HG03066 (cell line): ENCODE measurements at regions not wholly inside any gene's neighbourhood (a gene's known extent, or its start where the extent isn't known, plus 50 kb on each side); places are given as distances from the start of the nearest gene placed in this dataset.
A peak's percentile ranks its signal among the peaks of the same experiment; 100 is the strongest.

ENCODE experiments used
- ATAC-seq: cut with Tn5 transposase; IDR thresholded peaks from one replicate; pipeline ENCODE4 v1.9.1; 2021; ENCODE audit warnings: low read depth; ENCODE audit not compliant: unreplicated experiment

DNA sequence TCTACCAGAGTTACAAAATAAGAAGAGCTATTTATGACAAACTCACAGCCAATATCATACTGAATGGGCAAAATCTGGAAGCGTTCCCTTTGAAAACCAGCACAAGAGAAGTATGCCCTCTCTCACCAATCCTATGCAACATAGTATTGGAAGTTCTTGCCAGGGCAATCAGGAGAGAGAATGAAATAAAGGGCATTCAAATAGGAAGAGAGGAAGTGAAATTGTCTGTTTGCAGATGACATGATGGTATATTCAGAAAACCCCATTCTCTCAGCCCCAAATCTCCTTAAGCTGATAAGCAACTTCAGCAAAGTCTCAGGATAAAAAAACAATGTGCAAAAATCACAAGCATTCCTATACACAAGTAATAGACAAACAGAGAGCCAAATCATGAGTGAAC lies 1169.5 kb downstream of the AMY1C start:
- no peak for ATAC-seq

DNA sequence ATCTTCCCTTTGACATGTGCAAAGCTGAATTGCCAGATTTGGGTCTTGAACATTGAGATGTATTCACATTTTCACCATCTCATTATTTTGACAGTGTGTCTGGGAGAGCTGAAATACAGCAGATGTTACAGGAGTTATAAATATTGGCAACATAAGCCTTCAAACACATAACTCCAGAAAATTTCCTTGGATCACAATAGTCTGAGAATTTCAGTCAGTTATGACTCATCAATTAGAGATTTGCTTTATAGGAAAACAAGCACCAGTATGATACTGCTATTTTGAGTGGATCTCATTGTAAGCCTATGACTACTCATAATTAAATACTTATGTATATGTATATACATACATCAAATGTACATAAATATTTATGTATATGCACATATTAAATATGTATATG lies 1171.8 kb downstream of the AMY1C start:
- no peak for ATAC-seq

DNA sequence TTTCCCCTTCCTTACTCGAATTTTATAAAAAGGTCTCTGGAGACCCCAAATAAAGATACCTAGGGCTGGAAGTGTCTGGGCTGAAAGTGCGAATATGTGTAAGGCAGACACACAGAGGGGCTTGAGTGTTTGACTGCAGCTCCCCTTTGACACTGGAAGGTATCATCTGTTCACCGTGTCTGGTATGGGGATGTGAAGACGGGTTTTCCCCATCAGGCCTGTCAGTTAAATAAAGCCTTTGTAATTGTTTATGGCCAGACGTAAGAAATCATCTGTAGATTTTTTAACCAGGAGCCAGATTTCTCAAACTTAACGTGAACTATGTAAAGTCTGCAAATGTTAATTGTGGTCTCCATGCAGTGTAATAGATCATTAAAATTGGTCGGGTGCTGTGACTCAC lies 1173.4 kb downstream of the AMY1C start:
- no peak for ATAC-seq

DNA sequence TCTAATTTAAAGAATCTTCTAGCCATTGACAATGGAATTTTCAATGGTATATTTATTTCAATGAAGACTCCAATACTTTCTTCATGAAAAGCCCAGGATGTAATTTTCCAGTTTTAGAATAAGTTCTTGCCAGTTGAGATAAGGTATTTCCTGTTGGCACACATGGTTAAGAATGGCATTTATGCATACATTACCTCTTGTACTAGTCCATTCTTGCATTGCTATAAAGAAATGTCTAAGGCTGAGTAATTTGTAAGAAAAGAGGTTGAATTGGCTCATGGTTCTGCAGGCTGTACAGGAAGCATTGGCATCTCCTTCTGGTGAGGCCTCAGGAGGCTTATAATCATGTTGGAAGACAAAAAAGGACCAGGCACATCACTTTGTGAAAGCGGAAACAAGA lies 1179.6 kb downstream of the AMY1C start:
- ATAC-seq = no peak

DNA sequence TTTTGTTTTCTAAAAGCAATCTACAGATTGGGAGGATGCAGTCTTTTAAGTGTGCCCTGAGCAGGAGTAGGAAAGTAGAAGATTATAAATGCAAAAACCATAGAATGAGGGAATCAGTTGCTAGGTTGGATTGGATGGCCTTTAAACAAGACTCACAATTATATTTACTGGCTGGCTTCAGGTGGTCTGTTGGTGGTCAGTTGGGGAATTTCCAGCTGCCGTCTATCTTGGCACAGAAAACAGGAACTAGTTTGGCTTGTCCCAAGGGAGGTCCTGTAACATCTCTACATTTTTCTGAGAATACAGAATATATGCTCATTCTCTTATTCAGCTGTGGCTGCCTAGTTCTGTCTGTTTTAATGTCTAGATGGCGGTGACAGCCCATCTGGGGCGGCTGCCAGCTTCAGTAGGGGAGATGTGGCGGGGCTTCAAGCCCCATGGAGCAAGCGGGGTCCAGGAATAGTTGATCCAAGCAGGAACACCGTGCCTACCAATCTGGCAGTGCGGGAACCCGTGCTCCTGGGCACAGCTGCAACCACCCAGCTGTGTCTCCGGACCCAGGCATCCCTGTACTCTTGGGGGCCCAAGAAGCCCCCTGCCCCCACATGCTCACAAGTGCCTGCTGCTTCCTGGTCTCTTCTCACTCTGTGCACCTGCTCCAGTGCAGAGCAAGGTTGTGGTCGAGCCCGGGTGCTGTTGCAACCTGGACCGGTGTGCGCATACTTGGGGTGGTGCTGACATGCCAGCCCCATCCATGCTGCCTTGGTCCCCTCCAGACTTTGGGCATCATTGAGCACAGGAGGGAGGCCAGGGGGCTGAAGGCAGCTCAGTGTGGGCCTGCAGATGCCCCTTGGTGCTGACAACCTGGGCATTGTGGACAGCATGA lies 1182.6 kb downstream of the AMY1C start:
- ATAC-seq = no peak

DNA sequence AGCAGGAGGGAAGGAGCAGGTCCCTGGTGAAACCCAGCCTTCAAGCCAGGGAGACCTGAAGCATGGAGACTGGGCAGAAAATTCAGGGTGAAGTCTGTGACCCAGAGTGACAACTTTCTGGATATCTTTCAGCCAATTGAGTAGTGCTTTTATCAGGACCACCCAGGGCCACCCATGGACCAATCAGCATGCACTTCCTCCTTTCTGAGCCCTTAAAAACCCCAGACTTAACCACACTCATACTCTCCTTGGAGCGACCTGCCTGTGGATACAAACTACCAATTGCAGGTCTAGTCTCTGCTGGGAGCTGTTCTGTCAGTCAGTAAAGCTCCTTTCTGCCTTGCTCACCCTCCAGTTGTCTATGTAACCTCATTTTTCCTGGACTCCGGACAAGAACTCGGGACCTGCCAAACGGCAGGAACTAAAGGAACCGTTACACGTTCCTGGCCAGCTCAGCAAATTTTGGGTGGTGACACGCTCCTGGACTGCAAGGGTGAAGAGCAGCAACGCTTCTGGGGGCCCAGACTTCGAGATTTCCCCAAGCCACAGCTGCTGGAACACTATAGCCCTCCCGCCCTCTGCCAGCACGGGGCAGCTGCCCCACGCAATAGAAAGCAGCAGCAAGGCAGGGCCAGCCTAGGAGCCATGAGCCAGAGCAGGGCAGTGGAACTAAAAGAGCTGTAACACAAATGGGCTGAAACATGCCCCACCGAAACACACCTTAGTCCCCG lies 1183.4 kb downstream of the AMY1C start:
- ATAC-seq = no peak

DNA sequence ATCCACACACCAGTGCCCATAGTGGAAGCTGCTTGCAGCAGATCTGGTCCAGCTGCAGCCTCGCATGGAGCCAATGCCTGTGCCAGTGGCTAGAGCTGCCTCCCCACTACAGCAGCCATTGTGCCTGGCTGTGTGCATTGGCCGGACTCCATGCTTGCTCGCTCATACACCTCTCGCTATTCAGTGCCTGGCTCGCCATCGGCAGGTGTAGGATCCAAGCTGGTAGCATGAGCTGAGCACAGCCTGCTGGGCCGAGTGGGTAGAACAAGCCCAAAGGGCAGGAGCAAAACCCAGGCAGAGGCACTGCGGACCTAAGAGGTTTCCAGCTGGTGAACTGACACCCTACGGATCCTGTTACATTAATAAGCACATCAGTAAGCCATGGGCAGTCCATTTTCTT lies 1184.1 kb downstream of the AMY1C start:
- no peak for ATAC-seq

DNA sequence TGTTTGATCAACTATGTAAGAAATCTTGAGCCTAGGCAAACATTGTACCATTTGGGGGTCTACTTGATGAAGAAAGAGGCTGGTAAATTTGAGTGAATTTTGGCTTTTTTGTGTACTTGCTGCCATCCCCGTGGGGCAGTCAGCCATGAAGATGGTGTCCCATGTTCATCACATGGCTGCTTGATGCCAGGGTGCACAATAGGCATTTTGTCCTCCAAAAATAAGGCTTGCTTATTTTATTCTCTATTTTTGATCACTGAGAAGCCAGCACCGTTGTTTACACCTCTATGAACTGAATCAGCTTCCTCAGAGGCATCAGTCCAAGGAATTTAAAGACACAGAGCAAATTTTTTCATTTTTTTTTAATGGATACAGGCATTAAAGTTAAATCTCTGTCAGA lies 1195.7 kb downstream of the AMY1C start:
- no peak for ATAC-seq

DNA sequence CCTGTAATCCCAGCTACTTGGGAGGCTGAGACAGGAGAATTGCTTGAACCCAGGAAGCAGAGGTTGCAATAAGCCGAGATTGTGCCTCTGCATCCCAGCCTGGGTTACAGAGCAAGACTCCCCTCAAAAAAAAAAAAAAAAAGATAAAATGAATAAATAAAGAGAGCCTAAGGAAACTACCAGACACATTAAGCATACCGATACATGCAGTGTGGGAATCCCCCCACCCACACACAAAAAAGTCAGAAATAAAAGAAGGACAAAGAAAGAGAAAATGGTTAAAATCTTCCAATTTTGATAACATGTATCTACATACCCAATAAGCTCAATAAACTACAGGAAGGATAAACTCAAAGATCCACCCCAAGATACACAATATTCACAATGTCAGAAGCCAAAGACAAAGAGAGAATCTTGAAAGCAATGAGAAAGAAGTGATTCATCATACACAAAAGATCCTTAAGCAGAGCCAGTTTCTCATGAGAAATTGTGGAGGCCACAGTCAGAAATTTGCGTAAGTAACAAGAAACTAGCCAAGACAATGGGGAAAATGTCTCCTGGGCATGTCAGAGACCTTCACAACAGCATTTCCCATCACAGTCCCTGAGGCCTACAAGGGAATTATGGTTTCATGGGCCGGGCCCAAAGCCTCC lies 1197.0 kb downstream of the AMY1C start:
- no peak for ATAC-seq

DNA sequence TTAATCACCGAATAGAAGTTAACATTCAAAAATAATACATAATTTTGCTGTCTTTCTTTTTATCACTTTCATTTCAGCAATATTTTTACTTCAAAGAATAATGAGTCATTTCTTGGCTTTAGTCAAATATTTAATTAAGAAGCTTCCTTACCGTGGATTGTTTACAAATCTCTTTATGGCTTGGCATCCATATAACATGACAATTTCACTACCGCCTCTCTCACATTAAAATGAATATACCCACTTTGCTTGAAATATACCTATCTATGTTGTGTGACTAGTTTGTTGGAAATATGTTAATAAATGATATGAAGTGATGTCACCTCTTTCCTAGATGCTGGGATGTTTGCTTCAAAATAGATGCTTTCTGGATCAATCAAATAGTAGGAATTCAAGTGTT lies 1203.9 kb downstream of the AMY1C start:
- ATAC-seq = no peak

DNA sequence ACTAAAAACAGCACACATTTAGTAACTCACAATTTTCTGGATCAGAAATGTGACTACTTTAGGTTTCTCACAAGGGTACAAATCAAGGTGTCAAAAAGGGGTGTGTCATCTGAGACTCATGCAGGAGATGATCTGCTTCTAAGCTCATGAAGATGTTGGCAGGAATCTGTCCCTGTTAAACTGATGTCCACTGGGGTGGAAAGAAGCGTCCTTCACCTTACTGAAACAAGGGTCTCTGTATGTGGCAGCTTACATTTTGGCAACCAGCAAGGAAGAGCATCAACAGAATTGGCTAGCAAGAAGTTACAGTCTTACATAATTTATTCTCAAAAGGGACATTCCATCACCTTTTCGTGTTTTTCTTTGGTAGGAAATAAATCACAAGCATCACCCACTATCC lies 1223.8 kb downstream of the AMY1C start:
- ATAC-seq = no peak

DNA sequence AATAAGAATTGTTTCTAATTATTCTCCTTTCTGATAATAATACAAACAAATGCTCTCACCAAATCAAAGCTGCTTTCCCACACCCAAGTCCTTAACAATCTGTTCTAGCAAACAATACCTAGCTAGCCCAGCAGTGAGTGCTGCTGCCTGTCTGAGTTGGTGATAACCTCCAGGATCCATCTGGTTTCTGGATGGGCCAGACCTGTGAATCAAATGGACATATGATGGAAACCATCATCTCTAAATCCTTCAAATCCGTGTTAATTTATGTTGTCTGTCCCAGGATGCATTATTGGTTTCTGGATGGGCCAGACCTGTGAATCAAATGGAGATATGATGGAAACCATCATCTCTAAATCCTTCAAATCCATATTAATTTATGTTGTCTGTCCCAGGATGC lies 1230.0 kb downstream of the AMY1C start:
- ATAC-seq = no peak

DNA sequence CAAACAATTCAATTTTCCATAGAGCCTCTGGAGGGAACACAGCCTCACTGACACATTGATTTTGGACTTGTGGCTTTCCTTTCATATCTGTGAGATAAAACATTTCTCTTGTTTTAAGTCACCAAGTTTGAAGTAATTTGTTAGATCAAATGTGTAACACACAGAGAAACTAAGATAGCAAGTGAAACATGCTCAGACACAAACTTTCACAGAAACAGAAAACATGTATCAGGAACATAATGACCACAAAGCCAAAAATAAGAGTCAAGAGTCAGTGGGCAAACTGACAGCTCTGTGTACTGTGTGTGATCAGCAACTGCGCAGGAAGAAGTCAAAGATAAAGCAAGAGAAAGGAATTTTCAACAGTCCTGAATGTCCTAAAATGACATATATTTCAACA lies 1237.5 kb downstream of the AMY1C start:
- ATAC-seq = peak; percentile 100

DNA sequence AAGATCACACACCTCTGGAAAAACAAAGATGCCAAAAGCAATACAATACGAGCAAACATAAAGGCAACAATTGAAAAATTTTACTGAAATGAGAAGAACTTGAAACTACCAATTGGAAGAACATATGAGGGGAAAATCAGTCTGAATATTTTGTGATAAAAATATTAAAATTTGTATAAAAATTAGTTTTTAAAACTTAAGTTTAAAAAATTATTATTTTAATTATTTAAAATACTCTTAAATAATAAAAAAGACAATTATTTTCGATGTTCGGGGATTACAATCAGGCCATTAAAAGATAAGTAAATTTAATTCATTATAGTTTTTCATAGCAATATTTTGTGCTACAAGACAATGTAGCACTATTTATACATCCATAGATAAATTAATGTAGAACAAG lies 1239.3 kb downstream of the AMY1C start:
- ATAC-seq = no peak

DNA sequence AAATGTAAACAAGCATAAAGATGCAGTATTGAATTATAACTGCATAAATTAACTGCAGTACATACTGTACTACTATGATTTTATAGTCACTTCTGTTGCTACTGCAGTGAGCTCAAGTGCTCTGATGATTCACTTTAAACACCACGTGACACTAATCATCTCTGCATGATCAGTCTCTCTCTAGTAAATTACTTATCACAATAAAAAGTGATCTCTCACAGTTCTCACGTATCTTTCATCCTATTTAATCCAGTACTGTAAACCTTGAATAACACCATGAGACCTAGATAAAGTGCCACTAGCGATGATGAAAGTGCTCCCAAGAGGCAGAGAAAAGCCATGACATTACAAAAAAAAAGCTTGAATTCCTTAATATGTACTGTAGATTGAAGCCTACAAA lies 1242.0 kb downstream of the AMY1C start:
- no peak for ATAC-seq

DNA sequence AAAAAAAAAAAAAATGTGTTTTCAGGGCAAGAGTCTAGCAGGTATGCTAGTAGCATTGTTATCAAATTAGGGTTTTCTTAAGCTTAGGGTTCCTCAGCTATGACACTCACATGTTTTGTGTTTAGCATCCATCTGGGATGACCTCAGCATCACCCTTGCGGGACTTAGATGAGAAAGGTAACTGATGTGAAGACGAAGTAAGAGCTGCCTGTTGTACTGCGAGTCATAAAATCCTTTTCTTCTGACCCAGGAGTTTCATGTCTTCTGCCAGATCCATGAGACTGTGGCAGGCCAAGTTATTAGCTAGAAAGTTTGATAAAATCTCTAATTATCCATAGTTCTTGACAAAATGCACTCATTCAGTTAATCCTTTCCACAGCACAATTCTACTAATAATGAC lies 1251.1 kb downstream of the AMY1C start:
- ATAC-seq = no peak

DNA sequence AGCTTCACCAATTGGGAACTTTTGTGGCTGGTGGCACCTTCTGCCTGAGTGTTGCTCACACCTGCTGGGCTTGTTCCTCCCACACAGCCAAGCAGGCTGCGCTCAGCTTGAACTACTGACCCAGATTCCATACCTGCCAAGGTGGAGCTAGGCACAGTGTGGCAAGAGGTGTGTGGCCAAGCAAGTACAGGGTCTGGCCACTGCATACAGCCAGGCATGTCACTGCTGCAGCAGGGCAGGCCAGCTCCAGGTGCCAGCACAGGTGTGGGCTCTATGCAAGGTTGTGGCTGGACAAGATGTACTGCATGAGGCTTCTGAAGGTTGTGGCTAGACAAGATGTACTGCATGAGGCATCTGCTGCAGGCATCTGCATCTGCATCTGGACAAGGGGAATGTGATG lies 1254.8 kb downstream of the AMY1C start:
- ATAC-seq = no peak

DNA sequence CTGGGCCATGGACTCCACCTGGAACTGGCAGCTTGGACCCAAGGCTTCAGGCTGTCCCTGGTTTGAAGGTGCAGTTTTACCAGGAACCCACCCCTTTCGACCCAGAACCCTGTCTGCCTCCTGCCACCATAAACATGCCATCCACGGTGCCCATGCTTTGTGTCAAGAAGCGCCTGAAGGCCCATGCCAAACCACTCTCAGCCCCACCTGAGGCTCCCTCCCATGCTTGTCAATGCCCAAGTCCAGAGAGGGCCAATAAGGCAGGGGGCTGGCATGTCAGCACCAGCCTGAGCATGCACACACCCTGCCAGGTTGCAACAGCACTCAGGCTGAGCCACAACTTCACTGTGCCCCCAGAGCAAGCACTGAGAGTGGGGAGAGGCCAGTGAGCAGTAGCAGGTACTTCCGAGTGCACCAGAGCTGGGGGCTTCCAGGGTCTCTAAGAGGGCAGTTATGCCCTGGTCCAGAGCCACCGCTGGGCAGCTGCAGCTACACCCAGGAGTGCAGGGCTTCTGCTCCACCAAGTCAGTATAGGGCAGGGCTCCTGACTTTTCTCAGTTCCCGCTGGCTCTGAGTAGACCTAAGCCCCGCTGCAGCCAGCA lies 1256.0 kb downstream of the AMY1C start:
- no peak for ATAC-seq

DNA sequence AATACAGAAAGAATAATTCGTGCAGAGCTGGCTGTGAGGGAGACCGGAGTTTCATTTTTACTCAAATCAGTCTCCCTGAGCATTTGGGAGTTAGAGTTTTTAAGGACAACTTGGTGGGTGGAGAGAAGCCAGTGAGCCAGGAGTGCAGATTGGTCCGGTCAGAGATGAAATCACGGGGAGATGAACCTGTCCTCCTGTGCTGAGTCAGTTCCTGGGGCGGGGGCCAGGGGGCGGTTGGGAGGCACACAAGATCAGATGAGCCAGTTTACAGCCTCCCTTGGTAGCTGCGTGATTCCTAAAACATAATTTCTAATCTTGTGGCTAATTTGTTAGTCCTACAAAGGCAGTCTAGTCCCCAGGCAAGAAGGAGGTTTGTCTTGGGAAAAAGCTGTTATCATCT lies 1267.9 kb downstream of the AMY1C start:
- ATAC-seq = no peak

DNA sequence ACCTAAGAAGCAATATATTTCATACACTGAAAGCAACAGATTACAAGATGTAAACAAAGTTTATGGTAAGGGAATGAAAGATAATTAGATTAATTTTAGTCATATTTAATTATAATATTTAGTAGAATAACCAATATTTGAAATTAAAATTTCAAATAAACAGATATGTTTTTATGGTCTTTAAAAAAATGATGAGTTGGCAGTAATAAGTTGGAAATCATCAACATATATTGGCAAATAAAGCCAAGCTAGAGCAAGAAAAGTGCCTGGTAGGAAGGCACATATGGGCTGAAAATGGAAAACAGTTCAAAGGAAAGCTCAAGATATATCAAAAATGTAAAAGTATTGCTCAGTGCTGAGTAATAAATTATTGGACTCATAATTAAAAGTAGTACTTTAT lies 1274.0 kb downstream of the AMY1C start:
- no peak for ATAC-seq

DNA sequence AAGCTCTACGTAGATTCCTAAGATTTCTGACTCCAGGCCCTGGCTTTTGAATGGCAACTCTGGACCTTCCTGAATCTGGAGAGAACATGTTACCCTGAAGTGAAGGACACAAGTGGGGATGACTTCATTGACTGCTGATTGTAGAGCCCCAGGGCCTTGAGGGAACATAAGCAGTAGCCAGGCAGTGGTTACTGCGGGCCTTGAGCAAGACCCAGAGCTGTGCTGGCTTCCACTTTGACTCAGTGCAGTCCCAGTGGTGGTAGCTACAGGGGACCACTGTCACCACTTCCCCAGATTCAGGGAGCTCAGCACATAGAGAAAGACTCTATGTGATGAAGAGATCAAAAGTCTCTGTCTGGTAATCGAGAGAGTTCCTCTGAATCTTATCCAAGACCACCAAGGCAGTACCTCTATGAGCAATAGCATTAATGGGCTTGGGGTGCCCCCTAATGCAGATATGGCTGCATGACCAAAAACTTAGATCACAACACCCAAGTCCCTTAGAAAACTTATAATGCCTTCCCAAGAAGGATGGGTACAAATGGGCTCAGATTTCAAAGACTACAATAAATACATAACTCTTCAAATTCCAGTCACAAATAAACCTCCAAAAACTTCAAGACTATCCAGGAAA lies 1278.3 kb downstream of the AMY1C start:
- ATAC-seq = peak; percentile 49
